ENCODE measurements at regions not wholly inside any gene's neighbourhood (a gene's known extent, or its start where the extent isn't known, plus 50 kb on each side); places are given as distances from the start of the nearest gene placed in this dataset.

GRCh38 chr19:13623716-13624710 is 117.7 kb upstream of the CACNA1A start:
- TF ChIP-seq POLR2A (IDR thresholded peaks at IDR 0.05; ENCODE audit: low read depth, low read length) (no peak), PAX5 (IDR thresholded peaks at IDR 0.05; ENCODE audit: insufficient read depth, low read length, severe bottlenecking) (no peak), POLR2AphosphoS5 (IDR thresholded peaks at IDR 0.05; ENCODE audit: low read depth, low read length) (no peak), POU2F2 (IDR thresholded peaks at IDR 0.05; ENCODE audit: low read depth, low read length) (no peak), SPI1 (IDR thresholded peaks at IDR 0.05; ENCODE audit: low read depth, low read length) (no peak)

Measured in GM12891 (cell line).